Ovary (tissue), 3 donors: ENCODE measurements at regions not wholly inside any gene's neighbourhood (a gene's known extent, or its start where the extent isn't known, plus 50 kb on each side); places are given as distances from the start of the nearest gene placed in this dataset.

Experiments
- CTCF ChIP-seq, 3 donors: fragments of 450-650 bp in 2 of 3; fragments of 200-600 bp in 1 of 3; IDR thresholded peaks; one replicate each; pipeline versions ENCODE4 v1.5.1 to v1.8.0; 2016 to 2022; ENCODE audit warnings: antibody characterized with exemption in 3 of 3, mild to moderate bottlenecking in 1 of 3
- POLR2A ChIP-seq: fragments of 450-650 bp; IDR thresholded peaks from one replicate; pipeline ENCODE4 v1.6.1; 2017; ENCODE audit warnings: antibody characterized with exemption, mild to moderate bottlenecking, moderate library complexity
- donor health status: DM: no; HTN: no; CAD: no.

DNA sequence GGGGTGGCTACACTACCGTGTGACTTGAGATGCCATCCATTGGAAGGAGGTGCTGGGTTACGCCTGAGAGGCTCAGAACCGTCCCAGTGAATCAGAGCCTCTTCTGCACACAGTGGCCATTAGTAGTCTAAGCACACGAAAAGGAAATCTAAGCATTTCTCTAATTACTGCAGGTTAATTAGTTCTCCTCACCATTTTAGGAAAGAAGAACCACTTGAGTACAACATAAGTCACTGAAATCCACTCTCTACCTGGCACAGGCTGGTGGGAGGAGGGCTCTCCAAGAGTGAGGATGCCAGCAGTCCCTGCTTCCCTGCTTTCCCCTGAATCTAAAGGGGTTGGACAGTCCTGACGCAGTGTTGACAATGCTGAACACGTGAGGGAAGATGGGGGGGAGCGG, 606.3 kb downstream of the NPHP4 start:
- TF ChIP-seq POLR2A (no peak), CTCF (IDR thresholded peaks at IDR 0.05) (no peak)
